Adrenal gland (tissue), 9 donors: ENCODE measurements at regions not wholly inside any gene's neighbourhood (a gene's known extent, or its start where the extent isn't known, plus 50 kb on each side); places are given as distances from the start of the nearest gene placed in this dataset.

Source experiments
- DNase-seq, 7 donors: peaks; one replicate each; pipeline ENCODE4 v3.0.0-alpha.2; 2019 to 2020
- H3K27ac ChIP-seq, 5 donors: fragments of 200-600 bp; sonication (generic) in 4 of 5; 1 replicate in 3 of 5; 2 replicates in 2 of 5; pipeline versions ENCODE4 v1.5.1 to v1.8.0; 2016 to 2020; ENCODE audit warnings: mild to moderate bottlenecking in 1 of 5
- H3K27me3 ChIP-seq: fragments of 200-600 bp; 2 replicates; pipeline ENCODE4 v1.8.0; 2021
- H3K36me3 ChIP-seq, 2 donors: fragments of 200-600 bp; replicated peaks in 1 of 2; 1 replicate in 1 of 2; 2 replicates in 1 of 2; pipeline versions ENCODE4 v1.5.1 to v1.8.0; 2018 to 2022
- H3K4me1 ChIP-seq, 2 donors: fragments of 200-600 bp; replicated peaks in 1 of 2; 1 replicate in 1 of 2; 2 replicates in 1 of 2; pipeline versions ENCODE4 v1.5.1 to v1.8.0; 2018 to 2021
- H3K4me3 ChIP-seq, 4 donors: fragments of 200-600 bp; sonication (generic) in 3 of 4; one replicate each; pipeline ENCODE4 v1.5.1; 2016 to 2018
- H3K9me3 ChIP-seq, 3 donors: fragments of 200-600 bp; sonication (generic) in 1 of 3; replicated peaks in 1 of 3; 1 replicate in 2 of 3; 2 replicates in 1 of 3; pipeline versions ENCODE4 v1.5.1 to v1.8.0; 2016 to 2021
- CTCF ChIP-seq, 6 experiments: fragments of 450-650 bp in 4 of 6; fragments of 200-600 bp in 2 of 6; sonication (generic) in 1 of 6; IDR thresholded peaks; 1 replicate in 5 of 6; 2 replicates in 1 of 6; pipeline versions ENCODE4 v1.5.1 to v1.8.0; 2016 to 2021; ENCODE audit warnings: antibody characterized with exemption in 6 of 6, mild to moderate bottlenecking in 2 of 6, moderate library complexity in 1 of 6
- POLR2A ChIP-seq, 2 donors: fragments of 450-650 bp; IDR thresholded peaks; one replicate each; pipeline ENCODE4 v1.6.1; 2017; ENCODE audit warnings: antibody characterized with exemption in 2 of 2, mild to moderate bottlenecking in 2 of 2, moderate library complexity in 1 of 2
- WGBS, 4 donors: extraction: QIAGEN DNeasy Blood & Tissue Kit in 2 of 4; methylation state at CpG; one replicate each; pipeline versions ENCODE4 v1.1.5 to v1.1.7; 2013 to 2017; 5-methylcytosine and 5-hydroxymethylcytosine counted together
- intact Hi-C, 2 donors: fragments of 100-400 bp; cut with DNase I; formaldehyde crosslinking; loops; one replicate each; pipeline versions ENCODE4 v1.14.1 to v1.15.0; 2022 to 2023
- donor health status: healthy with polysubstance abuse.
- donor health status: Bipolar disorder and iron deficiency.
- donor health status: DM: yes; HTN: yes; CAD: no.
- donor health status: DM: no; HTN: no; CAD: no.
- donor health status: DM: no; HTN: no; CAD: no.

- H3K4me1 ChIP-seq, result peaks cover 8 to 24% of the 10 kb centered on the region in 2 donors
- DNase-seq, result no peak
- intact Hi-C loops, result no loop called here
- H3K27me3 ChIP-seq, result no peaks in the 10 kb centered on the region
- no peaks in the 10 kb centered on the region for H3K36me3 ChIP-seq
- TF ChIP-seq POLR2A (IDR thresholded peaks at IDR 0.05), result no peak
- TF ChIP-seq CTCF (IDR thresholded peaks at IDR 0.05), result no peak
- H3K4me3 ChIP-seq, result no peak overlapping the region
- WGBS, 4 donors, result 82 to 93% (median 87%) methylated on average over 5 of the region's 5 CpGs
- no peaks in the 10 kb centered on the region for H3K9me3 ChIP-seq
- H3K27ac ChIP-seq, result no peak overlapping the region
These were observed 105.0 kb upstream of the JUN start for GRCh38 chr1:58888833-58889232.

GRCh38 chr1:58890113-58890512, 106.3 kb upstream of the JUN start:
- 96 to 100% (median 99%) methylated on average over 3 of the region's 3 CpGs for WGBS, 4 donors
- no peaks in the 10 kb centered on the region for H3K27me3 ChIP-seq
- no peak for DNase-seq
- H3K36me3 ChIP-seq, result no peaks in the 10 kb centered on the region
- H3K4me3 ChIP-seq, result no peak overlapping the region
- intact Hi-C loops, result no loop called here
- H3K4me1 ChIP-seq, result peaks cover 3 to 15% of the 10 kb centered on the region in 2 donors
- TF ChIP-seq POLR2A (IDR thresholded peaks at IDR 0.05) (no peak), CTCF (IDR thresholded peaks at IDR 0.05) (no peak)
- H3K9me3 ChIP-seq, result no peaks in the 10 kb centered on the region
- no peak overlapping the region for H3K27ac ChIP-seq

DNA sequence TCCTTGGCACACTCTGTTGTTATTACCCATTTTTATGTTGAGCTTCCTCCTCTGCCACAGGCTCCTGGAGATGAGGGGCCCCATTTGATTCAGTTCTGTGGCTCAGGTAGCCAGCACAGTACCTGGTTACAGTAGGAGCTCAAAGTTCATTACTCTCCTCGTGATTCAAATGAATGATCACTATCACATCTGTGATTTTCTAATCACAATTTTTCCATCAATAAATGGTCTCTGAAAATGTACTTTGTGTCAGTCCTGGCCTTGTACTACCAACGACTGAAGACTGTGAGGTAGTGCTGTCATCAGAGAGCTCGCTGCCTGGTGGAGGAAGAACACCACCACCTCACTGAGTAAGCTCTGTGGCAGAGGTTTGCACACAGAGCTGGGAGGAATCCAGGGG, 106.8 kb upstream of the JUN start:
- no peaks in the 10 kb centered on the region for H3K36me3 ChIP-seq
- intact Hi-C loops, result no loop called here
- no peaks in the 10 kb centered on the region for H3K9me3 ChIP-seq
- no peak overlapping the region for H3K27ac ChIP-seq
- H3K27me3 ChIP-seq, result no peaks in the 10 kb centered on the region
- DNase-seq, result no peak
- peaks cover 3 to 13% of the 10 kb centered on the region in 2 donors for H3K4me1 ChIP-seq
- no peak overlapping the region for H3K4me3 ChIP-seq
- TF ChIP-seq CTCF (IDR thresholded peaks at IDR 0.05) (no peak), POLR2A (IDR thresholded peaks at IDR 0.05) (no peak)
- WGBS, 4 donors, result 80 to 90% (median 88%) methylated on average over 3 of the region's 3 CpGs

DNA sequence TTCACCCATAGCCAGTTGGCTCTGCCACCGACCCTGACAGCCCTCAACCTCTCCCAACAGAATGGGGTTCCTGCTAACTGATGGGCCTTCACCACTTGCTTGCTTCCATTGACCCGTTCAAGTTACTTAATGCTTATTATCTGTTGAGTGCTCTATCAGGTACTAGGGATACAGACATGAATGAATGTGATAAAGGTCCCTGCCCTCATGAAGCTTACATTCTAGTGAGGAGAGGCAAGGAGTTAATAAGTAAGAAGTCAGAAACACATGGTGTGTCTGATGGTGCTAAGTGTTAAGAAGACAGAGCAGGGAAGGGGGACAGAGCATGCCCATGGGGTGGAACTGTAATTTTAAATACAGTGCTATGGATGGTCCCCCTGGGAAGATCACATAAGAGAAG, 107.5 kb upstream of the JUN start:
- TF ChIP-seq POLR2A (IDR thresholded peaks at IDR 0.05), result no peak
- no peak for TF ChIP-seq CTCF (IDR thresholded peaks at IDR 0.05)
- Histone ChIP-seq H3K36me3 (no peaks in the 10 kb centered on the region), H3K27ac (no peak overlapping the region), H3K9me3 (no peaks in the 10 kb centered on the region), H3K4me1 (peaks cover 9 to 16% of the 10 kb centered on the region in 2 donors), H3K4me3 (no peak overlapping the region), H3K27me3 (no peaks in the 10 kb centered on the region)
- no peak for DNase-seq
- intact Hi-C loops, result no loop called here
- WGBS, 4 donors, result 85 to 98% (median 95%) methylated on average over 2 of the region's 2 CpGs
